ENCODE measurements at regions not wholly inside any gene's neighbourhood (a gene's known extent, or its start where the extent isn't known, plus 50 kb on each side); places are given as distances from the start of the nearest gene placed in this dataset.
"Not testable (repeated sequence)": the region's sequence is repeated elsewhere in the genome, so short reads cannot be mapped to it uniquely, and the experiment has no call there.

DNA sequence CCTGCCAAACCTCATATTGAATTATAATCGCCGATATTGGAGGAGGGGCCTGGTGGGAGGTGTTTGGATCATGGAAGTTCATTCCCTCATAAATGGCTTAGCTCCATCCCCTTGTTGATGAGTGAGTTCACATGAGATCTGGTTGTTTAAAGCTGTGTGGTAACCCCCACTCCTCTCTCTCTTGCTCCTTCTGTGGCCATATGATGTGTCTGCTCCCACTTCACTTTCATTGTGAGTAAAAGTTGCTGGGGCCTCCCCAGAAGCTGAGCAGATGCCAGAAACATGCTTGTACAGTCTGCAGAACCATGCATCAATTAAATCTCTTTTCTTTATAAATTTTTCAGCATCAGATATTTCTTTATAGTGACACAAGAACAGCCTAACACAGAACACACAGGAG lies 929.0 kb upstream of the FAT3 start:
- no peak for DNase-seq

DNA sequence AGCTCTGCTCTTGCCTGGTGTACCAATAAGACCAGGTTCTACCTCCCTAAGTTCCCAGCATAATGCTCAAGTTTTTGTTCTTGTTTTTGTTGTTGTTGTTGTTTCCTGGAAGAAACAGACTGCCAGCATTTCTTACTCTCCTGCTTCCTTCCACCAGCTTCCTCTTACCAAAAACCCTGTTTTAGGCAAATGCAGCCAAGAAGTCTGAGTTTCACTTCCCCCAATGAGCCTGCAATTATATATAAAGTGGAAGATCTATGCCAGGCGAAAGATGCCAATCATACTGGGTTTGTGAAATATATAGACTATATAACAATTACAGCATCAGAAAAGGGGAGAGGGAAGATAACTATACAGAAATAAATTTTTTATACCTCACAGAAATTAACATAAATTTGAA lies 931.5 kb upstream of the FAT3 start:
- no peak for DNase-seq

DNA sequence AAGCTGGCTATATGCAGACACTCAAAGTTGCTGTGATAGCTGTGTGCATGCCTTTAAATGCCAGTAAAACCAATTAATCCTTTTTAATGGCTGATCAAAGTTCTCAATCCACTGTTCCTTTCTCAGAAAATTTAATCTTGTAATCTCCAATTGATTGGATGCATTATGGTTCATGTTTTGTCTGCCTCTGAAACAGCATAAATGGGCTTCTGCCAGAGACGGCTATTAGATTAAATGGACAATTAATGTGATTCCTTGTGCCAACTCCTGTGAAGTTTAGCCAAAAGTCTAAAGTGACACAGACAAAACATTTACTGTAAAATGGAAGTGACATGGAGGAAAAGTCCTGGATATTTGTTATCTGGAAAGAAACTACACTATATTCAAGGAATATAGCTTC lies 952.5 kb upstream of the FAT3 start:
- DNase-seq: no peak

DNA sequence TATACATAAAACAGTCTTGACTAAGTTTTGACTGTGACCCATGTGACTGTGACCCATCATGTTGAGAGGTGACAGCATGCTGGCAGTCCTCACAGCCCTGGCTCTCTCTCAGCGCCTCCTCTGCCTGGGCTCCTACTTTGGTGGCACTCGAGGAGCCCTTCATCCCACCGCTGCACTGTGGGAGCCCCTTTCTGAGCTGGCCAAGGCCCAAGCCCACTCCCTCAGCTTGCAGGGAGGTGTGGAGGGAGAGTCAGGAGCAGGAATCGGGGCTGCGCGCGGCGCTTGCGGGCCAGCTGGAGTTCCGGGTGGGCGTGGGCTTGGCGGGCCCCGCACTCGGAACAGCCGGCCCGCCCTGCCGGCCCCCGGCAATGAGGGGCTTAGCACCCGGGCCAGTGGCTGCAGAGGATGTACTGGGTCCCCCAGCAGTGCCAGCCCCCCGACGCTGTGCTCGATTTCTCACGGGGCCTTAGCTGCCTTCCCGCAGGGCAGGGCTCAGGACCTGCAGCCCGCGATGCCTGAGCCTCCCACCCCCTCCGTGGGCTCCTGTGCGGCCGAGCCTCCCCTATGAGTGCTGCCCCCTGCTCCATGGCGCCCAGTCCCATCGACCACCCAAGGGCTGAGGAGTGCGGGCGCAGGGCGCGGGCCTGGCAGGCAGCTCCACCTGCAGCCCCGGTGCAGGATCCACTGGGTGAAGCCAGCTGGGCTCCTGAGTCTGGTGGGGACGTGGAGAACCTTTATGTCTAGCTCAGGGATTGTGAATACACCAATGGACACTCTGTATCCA lies 955.9 kb upstream of the FAT3 start:
- DNase-seq: not testable (repeated sequence)

DNA sequence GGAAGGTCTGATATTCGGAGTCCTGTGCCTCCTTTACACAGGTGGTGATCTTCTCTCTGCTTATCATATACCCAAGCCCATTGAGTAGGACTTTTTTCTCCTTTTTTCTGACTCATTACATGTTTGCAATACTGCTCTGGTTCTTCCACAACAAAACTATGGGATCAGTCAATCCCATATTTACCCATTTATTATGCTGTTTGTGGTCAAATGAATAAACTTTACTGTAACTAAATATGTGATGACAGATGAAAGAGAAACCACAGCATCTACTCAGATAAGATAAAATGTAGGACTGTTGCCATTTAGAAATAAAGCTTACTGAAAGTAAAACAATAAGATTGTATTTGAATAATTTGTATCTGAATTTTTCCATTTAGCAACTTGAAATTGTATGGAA lies 958.7 kb upstream of the FAT3 start:
- no peak for DNase-seq

DNA sequence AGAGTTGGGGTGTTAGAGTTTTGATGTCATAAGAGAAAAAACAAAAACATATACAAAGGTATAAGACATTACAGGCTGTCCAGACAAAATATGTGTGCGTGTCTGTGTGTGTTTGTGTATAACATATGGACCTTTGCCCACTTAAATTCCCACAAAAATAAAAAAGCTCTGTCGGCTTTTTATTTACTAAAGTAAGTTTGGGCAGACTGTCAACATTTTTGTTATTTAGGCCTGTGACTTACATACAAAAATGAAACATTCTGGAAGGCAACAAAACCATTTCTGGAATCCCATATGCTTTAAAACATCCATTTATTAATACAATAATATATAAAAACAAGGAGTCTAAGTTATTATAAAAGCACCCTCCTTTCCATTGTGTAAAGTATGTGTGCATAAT lies 960.1 kb upstream of the FAT3 start:
- DNase-seq: no peak

DNA sequence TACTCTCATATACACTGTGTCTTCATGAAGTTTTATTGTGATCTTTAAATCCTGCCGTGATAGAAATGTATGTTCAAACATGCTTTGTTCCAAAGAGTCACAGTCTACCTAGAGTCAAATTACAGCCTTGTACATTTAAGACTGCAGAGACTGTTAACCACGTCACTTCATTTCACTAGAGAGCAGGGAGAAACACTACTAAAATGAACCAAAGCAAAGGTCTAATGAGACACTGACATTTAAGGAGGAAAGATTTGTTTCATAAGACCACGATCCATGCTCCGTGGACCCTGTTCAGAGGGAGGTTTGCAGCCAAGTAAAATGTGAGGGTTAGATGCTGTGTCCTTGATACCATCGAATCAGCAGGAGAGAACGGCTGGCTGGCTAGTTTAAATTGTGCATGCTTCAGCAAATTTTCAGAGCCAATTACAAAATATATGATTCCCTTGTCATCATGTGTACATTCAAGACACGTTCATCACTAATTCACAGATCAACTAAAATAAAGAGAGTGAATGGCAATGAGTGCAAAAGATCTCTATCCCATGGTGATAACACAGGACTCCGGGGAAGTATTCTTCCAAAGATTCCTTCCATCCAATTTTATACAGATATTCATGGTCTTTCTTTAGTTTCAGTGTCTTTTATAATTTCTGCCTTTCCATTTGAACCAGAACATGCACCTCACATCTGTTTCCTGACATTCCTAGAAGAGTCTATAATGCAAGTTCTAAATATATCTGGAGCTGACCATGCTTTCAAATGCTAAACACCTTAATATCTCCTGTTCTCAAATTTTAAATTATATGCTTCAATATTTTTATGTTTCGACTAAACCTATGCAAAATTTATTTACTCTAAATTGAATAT lies 960.9 kb upstream of the FAT3 start:
- DNase-seq: no peak

DNA sequence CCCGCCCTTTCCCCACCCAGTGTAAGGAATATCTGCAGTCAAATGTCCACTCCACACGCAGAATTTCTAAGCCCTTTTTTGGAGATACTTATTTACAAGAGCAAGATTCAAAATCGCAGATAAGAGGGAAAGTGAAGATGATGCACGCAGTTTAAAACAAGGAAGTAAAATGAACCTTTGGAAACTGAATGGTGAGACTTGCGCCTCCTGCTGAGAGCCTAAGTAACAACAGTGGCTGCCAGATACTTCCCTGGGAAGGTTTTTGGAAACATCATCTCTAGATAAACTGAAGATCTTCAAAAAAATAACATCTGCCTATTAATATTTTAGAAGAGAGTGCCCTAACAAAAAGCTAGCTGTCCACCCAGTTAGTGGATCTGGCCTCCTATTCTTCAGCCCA lies 963.1 kb upstream of the FAT3 start:
- no peak for DNase-seq

DNA sequence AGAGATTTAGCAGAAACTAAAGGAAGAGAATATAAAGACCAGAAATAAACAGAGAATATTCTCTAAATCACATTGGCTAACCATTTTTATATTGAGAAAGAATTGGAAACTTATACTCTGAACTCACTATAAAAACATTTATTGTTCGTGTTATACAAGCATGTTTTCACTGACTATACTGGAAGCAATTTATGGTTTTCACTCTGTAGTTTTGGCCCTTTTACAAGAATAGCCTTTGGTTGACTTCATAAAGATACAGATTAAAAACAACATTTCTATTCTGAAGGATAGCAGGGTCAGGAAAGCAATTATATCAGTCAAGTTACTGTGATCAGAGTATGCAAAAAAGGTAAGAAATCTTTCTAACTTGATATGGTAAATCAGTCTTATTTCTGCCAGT lies 965.7 kb upstream of the FAT3 start:
- DNase-seq: no peak

DNA sequence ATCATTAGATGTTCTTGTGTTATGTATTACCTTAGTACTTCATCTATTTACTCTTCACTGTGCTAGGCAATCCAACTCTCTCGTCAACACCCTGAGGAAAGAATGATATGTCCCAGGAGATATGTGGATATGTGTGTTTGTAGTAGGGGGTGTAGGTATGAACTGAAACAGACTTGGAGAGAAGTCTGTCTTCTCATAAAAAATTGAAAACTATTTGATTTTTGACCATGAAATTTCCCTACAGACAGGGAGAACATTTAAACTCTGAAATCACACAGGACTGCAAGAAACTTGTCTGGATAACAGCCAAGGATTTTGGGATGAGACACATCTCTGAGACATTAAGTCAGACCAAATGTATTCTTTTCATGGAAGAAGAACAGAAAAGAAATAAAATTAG lies 967.0 kb upstream of the FAT3 start:
- no peak for DNase-seq

DNA sequence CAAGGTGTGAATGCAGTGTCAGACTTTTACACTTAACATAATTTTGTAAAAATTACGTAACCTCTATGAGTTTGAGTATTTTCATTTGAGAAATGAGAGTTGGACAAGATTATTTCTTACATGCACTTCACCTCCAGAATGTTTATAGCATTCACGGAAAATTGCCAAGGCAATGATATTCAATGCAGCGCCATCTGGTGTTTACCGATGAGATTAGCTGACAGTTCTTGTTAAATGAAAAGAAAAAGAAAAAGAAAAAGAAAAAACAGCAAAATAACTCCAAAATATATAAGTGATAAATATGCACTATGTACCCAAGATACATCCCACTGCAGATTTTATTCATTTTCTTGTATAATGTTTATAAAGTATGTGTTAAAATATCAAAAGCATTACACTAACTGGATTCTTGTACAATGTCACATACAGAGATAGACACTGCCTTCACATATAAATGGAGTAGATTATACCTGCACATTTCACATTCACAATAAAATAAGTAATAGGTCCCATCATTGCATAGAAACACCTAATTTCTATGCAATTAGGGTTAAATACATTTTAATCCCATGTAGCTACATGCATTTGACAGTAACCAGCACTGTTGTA lies 976.3 kb upstream of the FAT3 start:
- DNase-seq: peak; percentile 56

DNA sequence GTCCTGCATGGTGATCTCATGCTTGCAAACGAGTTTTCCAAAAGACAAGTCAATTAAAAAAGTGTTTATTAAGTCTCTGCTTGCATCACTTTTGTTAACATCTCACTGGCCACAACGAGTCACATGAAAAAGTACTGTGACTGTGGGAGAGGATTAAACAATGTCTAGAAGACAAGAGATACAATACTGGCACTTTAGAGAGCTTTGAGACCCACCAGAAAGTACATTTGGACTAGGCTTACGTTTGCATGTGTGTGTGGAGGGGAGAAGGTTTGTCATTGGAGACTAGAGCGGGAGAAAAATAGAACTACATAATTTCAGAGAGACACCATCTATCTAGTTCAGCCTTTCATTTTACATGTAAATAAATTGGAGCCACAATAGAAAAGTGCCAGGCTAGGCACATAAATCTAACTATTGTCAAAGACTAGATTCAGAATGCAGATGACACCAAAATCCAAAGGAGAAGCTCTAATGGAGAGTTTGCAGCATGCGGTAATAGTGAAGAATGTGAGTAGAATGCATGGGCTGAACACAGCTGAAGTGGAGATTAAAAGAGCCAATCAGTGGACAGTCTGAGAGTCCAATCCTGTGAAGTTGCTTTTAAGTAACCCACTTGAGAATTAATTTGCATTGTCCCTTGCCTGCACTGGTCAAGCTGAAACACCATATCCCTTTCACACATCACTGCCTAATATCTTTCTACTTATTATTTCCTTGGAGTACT lies 977.4 kb upstream of the FAT3 start:
- DNase-seq: no peak

DNA sequence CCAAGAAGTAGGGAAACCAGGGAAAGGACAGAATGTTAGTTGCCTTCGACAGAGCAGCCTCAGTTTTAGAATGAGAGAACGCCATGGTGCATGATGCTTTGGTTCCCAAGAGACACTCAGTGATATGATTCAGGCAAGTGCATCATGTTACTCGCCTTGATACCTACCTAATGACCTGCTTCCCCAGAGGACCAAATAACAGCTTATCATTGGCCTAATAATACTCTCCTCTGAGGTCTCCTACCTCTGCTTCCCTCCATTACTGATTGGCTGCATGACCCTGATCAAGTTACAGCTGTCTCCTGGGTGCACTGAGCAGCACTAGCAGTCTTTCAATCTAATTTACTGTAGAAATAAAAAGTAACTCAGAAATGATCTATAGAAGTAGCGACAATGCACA lies 979.7 kb upstream of the FAT3 start:
- DNase-seq: no peak

DNA sequence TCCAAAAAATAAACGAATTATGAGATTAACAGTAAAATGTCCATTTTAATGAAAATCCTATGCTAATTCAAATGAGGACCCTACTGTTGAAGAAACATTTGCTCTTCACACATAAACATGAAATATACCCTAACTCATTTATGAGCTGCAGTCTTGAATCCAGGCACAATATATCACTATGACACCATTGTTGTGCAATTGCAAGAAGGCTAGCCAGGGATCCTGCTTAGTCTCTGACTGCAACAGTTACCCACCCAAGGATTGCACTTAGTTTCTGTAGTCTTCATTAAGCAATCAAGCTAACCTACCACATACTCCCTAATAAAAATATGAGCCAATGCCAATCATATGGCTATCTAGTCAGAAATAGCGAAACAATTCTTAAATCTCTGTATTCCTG lies 981.0 kb upstream of the FAT3 start:
- no peak for DNase-seq

DNA sequence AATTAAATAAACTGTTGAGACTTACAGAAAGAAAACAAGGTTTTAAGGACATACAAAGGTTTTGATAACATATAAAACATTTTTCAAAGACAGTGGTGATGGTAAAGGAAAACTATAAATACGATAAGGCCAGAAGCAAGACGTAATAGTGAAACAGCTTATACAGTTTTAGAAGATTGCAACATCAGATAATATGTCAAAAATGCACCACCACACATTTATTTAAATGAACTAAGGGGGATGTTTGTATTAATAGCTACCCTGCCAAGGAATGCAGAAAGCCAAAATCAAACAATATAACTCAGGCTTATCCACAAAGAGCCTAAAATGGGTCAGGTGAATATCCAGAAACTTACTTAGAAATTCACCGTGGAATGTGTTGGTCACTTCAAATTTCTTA lies 981.6 kb upstream of the FAT3 start:
- no peak for DNase-seq

DNA sequence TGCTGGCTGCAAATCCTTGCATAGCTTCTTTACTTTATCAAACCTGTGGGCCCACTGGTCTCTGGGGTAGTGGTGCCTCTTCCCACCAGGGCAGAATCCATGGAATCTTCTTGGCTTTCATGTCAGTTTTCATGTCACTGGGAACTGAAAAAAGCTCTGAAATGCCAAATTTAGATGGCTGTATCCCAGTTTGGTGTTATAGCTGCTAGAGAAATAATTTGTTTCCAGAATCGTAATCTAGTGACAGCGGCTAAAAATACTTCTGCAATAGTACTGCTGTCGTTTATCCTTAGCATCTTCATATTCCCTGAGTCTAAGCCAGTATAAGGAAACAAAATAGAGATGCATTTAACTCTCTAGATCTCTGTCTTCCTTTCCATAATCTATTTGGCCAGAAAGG lies 983.4 kb upstream of the FAT3 start:
- no peak for DNase-seq

DNA sequence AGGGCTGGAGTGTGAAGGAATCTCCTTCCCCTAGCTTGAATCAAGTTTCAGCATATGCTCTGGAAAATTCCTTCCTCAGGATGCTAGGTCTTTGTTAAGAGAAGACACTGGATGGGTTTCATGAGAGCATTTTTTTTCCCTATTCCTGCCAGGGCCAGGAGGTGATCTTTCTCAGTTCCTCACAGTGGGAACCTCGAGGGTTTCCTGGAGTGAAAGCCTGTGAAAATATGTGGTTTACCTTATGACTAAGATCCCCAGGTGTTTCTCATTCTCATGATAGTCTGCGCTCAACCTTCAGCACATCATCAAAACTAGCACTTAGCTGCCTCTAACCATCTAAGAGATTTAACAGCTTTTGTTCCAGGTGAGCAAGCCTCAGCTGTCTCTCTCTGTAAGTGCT lies 985.3 kb upstream of the FAT3 start:
- DNase-seq: no peak

DNA sequence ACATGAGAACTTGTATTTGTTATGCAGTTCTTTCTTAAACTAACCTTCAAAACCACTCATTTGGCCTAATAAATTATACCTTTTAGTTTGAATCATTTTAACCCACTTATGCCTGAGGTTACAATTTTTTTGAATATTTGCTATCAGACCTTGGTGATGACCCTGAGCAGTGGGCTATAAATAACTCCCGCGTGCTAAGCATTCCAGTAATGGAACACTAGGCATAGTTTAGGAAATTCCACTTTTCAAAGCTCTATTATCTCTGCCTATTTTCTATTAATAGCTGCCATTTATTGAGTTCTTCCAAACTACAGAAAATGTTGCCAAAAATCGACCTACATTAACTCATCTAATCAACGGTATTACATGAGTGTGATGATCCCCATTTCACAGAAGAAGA lies 993.4 kb upstream of the FAT3 start:
- DNase-seq: no peak

DNA sequence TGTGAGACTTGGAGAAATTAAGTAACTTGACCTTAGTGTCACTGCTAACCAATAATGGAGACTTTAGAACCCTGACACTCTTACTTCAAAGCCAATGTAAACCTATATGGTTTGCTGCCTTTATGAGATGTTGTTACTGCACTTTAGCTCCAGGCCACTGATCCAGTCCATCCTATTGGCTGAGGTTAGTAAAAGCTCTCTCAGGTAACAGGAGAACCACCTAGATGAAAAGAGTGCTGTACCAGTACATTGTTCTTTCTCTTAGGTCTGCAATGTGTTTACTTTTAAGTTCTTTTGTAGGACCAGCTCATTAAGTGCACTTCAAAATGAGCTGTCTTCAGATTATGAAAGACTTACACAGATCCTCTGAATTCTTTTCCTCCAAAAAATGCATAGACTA lies 994.0 kb upstream of the FAT3 start:
- DNase-seq: no peak

DNA sequence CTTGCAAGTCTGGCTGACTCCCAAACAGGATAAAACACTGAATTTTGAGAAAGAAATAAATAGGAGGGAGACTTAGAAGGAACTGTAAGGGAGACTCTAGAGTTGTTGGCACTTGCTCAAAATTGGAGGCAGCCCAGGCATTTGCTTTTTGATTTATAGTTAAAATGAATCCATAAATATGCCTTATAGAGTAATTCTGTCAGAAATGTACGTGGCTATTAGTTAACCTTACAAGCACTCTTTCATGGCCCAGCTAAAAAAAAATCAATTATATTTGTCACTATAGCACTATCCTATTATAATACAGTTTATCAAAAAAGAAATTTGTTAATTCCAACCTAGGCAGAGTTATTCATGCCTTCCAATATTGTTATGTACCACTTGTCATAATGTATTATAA lies 1000.0 kb upstream of the CHORDC1 start:
- DNase-seq: no peak

DNA sequence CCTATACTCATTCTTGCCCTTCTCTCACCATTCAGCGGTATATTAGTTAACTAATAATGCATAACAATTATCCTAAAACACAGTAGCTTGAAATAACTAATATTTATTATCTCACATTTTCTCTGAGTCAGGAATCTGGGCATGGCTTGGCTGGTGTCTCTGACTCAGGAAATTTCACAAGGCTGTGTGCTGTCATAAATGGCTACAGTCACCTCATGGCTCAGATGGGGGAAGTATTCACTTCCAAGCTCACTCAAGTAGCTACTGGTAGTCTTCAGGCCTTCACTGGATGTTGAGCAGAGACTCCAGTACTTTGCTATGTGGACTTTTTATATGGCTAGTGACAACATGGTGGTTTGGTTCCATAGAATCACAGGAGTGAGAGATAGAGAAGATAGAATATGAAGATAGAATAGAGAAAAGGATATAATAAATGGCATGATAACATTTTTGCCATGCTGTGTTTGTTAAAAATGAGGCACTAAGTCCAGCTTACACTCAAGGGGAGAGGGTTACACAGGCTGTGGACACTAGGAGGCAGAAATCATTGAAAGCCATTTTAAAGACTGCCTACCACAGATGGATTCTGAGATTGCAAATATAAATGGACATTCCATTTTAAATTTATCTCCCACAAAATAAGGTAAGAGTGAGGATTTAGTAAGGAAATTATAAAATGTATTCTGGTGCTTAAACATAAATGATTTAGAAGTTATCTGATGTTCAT lies 997.8 kb upstream of the CHORDC1 start:
- no peak for DNase-seq

DNA sequence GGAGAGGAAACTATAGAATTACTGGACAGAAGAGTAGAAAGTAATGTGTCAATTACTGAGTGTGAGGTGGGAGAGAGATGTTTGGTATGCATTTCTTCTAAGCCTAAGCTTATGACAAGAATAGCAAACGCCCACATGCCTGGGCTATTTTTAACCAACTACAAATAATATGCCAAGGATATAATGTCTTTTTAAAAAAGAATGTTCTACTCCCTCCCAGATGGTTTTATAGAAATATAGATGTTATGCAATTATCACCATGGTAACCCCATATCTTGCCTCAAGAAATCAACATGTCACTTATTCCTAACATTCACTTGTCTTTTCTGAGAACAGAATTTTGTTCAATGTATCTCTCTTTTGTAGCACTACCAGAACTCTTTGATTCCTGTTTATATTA lies 996.7 kb upstream of the CHORDC1 start:
- DNase-seq: no peak

DNA sequence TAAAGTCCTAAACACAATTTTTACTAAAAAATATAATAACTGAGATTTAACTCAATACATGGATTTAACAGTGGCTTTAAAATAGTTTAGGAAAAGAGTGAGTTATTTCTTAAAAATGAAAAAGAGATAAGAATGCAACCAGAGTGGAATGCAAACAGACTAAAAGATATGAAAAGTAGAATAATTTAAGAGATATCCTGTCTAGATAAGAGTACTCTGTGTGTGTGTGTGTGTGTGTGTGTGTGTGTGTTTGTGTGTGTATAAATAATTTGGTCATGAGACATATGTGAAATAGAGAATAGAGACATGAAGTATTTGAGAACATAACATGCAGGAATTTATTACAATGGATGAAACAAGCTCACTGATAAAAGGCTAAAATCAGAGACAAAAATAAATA lies 986.9 kb upstream of the CHORDC1 start:
- DNase-seq: no peak
